NCI-H524 treated with DMSO at 0.1 percent for 48 hours (cell line): ENCODE measurements at regions not wholly inside any gene's neighbourhood (a gene's known extent, or its start where the extent isn't known, plus 50 kb on each side); places are given as distances from the start of the nearest gene placed in this dataset.
A peak's percentile ranks its signal among the peaks of the same experiment; 100 is the strongest.
"Not testable (repeated sequence)": the region's sequence is repeated elsewhere in the genome, so short reads cannot be mapped to it uniquely, and the experiment has no call there.

Experiments used
- DNase-seq: peaks from one replicate; lab custom pipeline; 2025; lab: John Stamatoyannopoulos, UW

DNA sequence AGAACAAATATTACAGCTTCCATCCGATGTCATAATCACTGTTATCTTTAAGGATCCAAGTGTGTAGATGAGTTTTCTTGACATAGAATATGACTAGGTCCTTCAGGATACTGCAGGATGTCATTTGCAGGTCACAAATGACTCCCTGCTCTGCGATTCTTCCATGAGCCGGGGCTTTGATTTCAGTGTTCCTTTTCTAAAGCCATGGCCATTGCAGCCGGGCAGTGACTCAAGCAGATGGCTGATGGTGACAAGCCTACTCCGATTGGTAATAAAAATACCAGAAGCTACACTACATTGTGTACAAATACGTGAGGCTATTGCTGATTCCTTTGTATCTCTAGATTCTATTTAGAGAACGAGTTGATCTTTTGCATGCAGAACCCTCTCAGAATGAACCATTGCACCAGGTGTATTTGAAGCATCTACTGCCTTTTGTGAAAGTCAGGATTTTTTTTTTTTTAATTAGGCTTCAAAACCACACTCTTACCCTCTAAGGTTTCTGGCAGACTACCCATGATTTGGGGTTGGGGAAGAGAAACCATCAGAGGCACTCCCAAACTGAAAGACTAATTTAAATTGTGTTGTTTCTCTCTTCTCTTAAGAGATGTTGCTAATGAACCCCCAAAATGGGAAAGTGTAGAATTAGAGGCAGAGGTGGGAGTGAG lies 271.0 kb upstream of the ADRA1B start:
- DNase-seq = no peak

DNA sequence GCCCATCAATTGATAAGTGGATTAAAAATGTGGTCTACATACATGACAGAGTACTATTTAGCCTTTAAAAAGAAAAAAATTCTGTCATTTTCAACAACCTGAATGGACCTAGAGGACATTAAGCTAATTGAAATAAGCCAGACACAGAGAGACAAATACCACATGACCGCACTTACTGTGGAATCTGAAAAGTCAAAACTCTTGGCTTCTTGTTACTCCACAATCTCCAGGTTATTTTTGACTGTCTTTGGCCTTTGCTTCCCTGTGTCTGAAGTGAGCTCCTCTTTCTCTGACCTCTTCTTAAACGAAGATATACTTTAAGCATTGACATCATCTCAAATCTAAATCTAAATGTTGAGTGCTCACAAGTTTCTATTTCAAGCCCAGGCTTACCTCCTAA lies 265.5 kb upstream of the ADRA1B start:
- no peak for DNase-seq

DNA sequence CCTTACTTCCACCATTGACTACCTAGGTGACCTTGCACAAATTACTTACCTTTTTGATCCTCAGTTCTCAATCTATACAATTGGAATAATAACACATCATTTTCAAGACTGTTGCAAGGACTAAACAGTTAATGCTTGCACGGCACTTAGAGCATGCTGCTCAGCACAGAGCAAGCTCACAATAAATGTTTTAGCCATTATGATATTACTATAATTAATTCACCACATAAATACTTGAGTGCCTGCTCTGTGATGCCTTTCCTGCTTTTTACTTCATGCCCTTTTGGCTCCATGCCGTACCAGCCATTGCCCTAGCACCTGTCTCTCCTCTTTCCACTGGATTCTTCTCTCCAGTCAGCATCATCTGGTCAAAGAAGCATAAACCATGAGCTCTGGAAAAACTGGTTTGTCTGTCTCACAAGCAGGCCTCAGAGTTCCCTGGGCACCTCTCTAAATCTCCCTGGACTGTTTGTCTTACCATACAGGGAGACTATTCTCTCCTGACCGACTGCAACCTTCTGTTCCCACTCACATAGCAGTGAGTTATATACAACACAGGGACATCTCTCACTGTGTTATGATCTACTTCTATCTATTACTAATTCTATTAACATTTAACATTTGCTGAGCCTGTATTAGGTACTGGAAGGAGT lies 260.4 kb upstream of the ADRA1B start:
- no peak for DNase-seq

DNA sequence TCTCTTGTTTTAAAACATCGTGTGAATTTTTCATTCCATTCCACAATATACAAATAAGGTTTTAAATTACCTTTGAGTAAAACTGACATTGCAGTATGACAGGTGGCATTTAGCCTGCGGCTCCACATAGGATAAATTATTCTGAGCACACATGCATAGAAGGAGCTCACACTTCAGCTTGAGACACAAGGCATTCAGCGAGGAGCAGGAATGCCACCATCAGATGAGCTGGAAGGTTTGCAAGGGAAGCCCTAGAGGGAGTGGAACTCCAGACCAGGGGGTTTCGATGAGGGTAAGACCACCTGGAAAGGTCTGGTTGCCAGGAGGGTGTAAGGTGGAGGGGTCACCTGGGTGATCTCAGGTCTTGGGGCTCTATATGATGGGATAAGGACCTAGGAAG lies 259.0 kb upstream of the ADRA1B start:
- no peak for DNase-seq

DNA sequence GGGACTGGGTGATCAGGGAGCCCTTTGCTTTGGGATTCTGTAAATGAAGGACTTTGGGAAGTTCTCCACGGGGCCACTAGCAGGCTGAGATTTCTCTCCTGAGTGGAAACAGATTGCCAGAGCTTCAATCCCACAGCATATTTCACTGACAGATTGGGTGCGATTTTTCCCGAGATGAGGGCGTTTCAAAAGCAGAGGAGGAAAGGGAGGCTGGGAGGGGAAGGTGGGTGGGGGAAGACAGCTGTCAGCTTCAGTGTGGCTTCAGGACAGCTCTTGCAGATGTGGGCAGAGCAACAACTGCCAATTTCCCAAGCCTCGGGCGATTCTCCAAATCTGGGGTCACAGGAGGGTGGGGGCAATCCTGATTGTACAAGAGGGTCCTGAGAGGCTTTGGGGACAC lies 258.5 kb upstream of the ADRA1B start:
- peak; percentile 49 for DNase-seq

DNA sequence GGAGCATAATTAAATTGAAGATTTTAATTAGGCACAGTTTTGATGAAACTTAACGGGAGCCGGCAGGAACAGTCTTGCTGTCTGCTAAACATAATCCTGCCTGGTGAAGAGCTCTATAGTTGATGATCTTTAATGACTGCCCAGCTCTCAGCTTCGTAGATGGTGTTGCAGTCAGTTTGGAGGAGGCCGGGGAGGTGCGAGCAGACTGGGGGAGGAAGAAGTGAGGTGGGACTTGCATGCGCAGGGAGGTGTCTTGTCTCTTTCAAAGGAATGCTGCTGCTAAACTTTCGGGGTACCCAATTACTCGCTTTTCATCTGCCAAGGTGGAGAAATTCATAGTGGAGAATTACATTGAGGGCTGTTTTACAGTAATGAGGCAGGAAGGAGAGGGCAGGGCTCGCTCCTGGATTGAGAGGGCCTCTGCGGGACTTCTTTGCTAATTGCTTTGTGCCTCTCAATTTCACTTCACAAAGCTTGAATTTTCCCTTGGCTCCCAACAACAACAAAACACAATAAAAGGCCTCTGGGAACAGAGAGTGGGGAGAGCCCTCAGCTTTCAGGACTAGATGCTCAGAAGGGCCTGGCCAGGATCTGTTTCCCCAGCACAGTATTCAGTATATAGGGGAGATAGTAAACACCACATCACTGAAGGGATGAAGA lies 257.9 kb upstream of the ADRA1B start:
- no peak for DNase-seq

DNA sequence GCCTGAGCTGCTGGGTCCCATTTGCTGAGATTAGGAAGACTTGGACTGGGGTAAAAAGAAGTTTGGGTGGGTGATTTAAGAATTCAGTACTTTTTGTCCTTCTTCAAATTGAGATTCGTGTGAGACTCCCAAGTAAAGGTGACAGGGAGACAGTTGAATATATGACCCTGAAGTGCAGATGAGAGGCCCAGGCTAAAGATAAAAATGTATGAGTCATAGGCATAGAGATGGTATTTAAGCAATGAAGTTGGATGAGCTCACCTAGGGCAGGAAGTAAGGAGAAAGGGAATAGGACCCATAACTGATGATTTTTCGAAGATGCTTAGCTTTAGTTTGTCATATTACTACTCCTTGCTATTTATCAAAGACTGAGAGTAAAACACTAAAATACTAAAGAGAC lies 255.9 kb upstream of the ADRA1B start:
- no peak for DNase-seq

DNA sequence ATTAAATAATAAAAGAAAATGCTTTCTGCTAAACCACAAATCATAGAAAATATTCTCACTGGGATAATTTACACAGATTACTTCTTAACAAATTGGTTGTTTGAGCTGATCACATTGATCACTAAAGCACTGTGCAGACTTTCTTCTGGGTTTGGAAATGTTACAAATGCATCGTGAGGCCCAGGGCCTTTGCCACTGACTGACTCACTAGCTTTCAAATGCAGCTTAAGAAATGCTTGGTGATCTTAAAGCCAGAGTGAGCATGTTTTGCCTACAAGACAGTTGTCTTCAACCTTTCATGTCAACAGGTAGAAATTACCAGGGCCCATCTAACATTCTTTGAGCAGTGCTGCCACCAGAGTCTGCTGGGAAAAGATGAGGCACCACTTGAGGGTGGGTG lies 252.3 kb upstream of the ADRA1B start:
- no peak for DNase-seq

DNA sequence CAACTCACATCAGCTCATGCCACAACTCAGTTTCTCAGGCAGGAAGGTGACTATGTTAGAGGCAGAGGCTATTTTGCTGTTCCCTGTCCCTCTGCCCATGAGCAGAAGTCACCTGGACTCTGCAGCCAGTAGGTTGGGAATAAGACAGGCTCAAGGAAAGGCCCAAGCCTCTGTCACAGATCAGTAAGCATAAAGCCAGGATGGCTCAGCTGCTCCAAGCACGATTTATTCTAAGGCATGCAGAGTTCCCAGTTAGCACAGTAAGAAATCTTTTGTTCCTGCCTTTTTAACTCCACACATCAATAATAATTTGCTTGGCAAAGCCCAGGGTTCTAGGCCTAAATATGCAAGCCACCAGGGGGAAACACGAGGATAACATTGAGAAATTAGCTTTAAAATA lies 249.0 kb upstream of the ADRA1B start:
- DNase-seq = no peak

DNA sequence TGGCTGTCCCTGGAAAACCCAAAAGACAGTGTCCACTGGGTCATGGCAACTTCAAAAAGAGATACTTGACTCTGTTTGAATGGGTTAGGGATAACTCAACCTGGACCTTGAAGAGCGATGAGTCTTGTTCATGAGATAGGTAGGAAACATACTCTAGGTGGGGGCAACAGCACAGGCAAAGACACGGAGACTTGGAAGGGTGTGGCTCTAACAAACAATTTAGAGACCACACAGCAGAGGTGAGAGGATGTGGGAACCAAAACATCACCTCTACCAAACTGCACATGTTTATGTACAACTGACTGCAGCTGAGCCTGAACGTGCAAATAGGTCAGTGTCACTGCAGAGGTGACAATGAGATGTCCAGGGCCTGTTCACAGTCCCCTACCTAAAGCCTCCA lies 247.7 kb upstream of the ADRA1B start:
- no peak for DNase-seq

DNA sequence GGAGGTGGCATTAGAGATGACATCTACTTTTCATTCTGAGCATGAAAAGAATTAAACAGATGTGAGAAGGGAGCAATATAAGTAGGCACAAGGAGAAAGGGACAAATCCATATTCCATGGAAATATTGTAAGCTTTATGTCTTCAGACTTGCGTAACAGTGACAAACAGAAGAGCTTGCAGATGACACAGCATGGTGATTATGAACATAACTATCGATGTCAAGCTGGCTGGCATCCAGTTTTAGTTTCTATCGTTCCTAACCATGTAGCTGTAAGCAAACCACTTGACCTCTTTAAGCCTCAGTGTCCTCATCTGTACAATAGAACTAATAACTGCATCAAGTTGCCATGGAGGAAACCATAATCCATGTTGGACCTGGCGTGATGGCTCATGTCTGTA lies 246.7 kb upstream of the ADRA1B start:
- DNase-seq = no peak

DNA sequence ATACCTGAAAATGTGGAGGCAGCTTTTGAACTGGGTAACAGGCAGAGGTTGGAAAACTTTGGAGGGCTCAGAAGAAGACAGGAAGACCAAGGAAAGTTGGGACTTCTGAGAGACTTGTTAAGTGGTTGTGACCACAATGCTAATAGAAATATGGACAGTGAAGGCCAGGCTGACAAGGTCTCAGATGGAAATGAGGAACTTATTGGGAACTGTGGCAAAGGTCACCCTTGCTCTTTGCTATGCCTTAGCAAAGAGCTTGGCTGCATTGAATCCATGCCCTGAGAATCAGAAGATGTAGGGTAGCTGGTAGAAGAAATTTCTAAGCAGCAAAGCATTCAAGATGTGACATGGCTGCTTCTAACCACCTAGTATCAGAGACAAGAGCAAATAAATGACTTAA lies 244.4 kb upstream of the ADRA1B start:
- DNase-seq = no peak

DNA sequence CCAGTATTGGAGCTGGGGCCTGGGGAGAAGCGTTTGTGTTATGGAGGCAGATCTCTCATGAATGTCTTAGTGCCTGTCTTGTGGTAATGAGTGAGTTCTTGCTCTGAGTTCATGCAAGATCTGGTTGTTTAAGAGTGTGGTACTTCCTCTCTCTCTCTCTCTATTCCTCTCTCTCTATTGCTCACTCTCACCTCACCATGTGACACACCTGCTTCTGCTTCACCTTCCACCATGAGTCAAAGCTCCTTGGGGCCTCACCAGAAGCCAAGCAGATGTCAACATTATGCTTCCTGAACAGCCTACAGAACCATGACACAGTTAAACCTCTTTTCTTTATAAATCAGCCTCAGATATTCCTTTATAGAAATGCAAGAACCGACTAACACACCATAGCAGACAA lies 242.7 kb upstream of the ADRA1B start:
- no peak for DNase-seq

DNA sequence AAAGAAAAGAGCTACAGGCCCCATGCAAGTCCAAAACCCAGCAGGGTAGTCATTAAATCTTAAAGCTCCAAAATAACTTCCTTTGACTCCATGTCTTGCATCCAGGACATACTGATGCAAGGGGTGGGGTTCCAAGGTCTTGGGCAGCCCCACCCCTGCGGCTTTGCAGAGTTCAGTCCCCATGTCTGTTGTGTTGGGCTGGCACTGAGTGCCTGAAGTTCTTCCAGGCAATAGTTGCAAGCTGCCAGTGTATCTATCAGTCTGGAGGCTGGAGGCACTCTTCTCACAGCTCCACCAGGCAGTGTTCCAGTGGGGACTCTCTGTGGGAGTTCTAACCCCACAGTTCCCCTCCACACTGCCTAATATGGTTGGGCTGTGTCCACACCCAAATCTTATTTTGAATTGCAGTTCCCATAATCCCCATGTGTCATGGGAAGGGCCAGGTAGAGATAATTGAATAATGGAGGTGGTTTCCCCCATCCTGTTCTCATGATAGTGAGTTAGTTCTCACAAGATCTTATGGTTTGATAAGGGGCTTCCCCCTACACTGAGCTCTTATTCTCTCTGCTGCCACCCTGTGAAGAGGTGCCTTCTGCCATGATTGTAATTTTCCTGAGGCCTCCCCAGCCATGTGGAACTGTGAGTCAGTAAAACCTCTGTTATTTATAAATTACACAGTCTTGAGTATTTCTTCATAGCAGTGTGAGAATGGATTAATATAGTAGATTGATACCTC lies 237.5 kb upstream of the ADRA1B start:
- DNase-seq = no peak

DNA sequence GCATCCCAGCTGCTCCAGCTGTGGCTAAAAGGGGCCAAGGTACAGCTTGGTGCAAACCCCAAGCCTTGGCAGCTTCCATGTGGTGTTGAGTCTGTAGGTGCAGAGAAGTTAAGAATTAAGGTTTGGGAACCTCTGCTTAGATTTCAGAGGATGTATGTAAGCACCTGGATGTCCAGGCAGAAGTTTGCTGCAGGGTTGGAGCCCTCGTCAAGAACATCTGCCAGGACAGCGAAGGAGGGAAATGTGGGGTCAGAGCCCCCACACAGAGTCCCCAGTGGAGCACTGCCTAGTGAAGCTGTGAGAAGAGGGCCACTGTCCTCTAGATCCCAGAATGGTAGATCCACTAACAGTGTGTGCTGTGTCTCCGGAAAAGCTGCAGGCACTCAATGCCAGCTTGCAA lies 236.2 kb upstream of the ADRA1B start:
- no peak for DNase-seq

DNA sequence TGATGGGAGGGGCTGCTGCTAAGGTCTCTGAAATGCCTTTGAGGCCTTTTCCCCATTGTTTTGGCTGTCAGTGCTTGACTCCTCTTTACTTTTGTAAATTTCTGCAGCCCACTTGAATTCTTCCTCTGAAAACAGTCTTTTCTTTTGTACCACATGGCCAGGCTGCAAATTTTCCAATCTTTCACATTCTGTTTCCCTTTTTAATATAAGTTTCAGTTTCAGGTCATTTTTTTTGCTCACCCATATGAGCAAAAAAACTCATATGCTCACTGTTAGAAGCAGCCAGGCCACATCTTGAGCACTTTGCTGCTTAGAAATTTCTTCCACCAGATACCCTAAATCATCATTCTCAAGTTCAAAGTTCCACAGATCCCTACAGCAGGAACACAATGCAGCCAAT lies 234.6 kb upstream of the ADRA1B start:
- no peak for DNase-seq

DNA sequence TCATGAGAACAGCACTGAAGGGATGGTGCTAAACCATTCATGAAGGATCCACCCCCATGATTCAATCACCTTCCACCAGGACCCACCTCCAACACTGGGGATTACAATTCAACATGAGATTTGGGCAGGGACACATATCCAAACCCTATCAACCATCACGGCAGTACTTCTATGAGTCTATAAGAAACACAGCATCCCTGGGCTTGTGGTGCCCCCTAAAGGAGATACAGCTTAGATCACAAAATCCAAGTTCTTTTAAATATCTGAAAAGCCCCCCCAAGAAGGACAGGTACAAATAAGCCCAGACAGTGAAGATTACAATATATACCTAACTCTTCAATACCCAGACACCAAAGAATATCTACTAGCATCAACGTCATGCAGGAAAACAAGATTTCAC lies 233.7 kb upstream of the ADRA1B start:
- no peak for DNase-seq

DNA sequence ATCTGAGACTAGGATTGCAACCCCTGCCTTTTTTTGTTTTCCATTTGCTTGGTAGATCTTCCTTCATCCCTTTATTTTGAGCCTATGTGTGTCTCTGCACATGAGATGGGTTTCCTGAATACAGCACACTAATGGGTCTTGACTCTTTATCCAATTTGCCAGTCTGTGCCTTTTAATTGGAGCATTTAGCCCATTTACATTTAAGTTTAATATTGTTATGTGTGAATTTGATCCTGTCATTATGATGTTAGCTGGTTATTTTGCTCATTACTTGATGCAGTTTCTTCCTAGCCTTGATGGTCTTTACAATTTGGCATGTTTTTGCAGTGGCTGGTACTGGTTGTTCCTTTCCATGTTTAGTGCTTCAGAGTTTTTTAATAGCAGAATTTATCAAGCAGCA lies 228.4 kb upstream of the ADRA1B start:
- not testable (repeated sequence) for DNase-seq

DNA sequence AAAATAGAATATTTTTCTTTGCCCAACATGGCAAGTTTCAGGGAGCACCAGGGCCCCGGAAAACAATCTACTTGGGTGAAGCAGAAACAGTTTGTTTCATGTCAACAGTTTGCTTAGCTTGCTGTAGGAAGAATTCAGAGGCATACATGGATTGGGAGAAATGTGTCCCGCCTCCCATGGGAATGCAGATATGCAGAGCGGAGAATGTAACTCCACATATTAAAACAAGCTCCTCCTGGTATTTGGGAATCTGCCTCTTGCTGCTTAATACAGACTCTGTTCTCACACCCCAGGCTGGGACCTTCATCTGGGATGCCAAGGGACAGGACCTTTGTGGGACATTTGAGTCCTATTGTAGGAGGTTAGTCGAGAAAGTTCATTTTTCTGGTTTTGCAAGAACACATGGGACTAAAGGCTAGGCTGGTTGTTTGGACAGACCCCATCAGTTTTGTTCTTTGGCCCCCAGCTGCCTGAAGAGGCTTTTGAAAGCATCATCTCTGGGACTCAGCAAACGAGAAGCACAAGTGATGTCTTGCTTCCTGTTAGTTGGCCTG lies 220.5 kb upstream of the ADRA1B start:
- no peak for DNase-seq

DNA sequence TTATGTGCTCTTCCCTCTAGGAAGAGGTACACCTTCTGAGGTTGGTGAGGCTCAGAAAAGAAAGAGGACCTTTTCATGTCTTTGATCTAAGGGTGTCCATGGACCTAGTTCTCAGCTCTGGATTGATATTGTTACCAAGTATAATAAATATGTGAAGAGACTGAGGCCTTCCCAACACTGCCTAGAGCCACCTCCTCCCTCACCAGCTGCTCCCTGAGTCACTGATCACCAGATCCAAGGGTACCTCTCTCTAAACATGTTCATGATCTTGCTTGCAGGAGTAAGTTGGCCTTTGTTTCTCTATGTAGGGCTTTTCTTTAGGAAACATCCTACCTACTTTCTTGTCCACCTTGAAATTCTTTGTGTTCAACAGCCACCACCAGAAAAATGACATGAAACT lies 218.8 kb upstream of the ADRA1B start:
- DNase-seq = no peak

DNA sequence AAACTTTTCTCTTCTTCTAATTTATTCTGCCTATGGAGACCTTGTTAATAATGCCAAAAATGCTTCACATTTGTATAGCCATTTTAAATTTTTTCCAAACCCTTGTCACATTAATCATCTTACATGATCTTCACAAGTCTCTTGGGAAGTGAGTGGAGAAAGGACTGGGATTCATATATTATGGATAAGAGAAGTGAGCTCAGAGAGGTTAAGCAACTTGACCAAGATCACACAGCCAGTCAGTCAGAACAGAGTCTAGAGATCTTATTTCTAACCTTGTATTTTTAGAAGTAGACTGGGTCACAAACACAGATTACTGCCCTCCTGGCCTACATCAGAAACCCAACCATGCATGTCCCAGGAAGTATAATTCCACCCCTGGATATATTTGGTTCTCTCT lies 218.0 kb upstream of the ADRA1B start:
- no peak for DNase-seq

DNA sequence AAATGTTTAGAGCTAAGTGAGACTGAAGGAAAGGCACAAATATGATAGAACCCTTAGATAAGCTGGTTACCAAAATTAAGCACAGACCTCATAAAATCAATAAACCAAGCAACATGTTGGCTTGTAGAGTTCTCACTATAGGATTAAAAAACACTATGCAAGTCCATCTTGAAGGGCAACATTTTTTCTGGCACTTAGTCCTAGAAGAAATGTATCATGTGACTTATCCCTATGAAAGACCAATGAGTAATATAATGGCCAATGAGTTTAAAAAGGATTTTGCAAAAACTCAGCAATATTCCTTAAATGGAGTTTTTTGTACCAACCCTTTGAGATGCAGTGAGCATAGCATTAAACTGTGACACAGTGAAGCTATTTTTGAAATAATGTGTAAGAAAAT lies 216.3 kb upstream of the ADRA1B start:
- DNase-seq = no peak

DNA sequence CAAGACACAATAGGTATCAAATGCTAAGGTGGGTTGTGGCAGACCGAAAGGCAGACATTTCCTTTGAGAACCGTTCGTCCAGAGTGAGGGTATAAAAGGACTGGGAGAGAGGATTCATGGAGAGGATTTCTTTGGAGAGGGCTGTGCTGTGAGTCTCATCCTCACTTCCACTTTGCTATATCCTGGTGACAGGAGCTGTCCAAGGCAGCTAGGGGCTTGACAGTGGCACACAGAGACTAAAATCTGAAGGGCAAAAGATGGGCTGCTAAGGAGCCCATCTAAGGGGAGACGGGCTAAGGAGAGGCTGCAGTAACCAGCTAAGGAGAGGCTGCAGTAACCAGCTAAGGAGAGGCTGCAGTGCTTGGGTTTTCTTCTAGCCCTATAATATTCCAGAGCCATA lies 214.0 kb upstream of the ADRA1B start:
- DNase-seq = no peak
